ENCODE measurements at regions not wholly inside any gene's neighbourhood (a gene's known extent, or its start where the extent isn't known, plus 50 kb on each side); places are given as distances from the start of the nearest gene placed in this dataset.

- Histone ChIP-seq H3K4me1 (replicated peaks in 1 of 2) (no peaks in the 10 kb centered on the region), H3K27ac (no peak overlapping the region), H3K4me3 (no peak overlapping the region)
- in situ Hi-C loops (cut with MboI; ENCODE audit: low pct_unique_long_range_greater_than_20kb in 2 of 9, low sequenced_read_pairs in 9 of 9, unreplicated experiment in 9 of 9), result no loop called here
- ATAC-seq (replicated peaks in 6 of 8), result no peak
- WGBS, 10 experiments, result 57 to 100% (median 86%) methylated on average over 1 to 4 of the region's 4 CpGs; no CpG with 5 or more reads in 1 of the 10 experiments
These were observed 73.0 kb upstream of the PTGS2 start for GRCh38 chr1:186753241-186753640.

- WGBS, 10 experiments, result 17 to 100% (median 78%) methylated on average over 1 of the region's 1 CpG; no CpG with 5 or more reads in 3 of the 10 experiments
- in situ Hi-C loops (cut with MboI; ENCODE audit: low pct_unique_long_range_greater_than_20kb in 2 of 9, low sequenced_read_pairs in 9 of 9, unreplicated experiment in 9 of 9), result no loop called here
- ATAC-seq (replicated peaks in 6 of 8), result peak in 2 of 8 experiments; percentile 93 to 97
These were observed 70.0 kb upstream of the PTGS2 start for GRCh38 chr1:186750257-186750656.

GRCh38 chr1:186749820-186750219, 69.6 kb upstream of the PTGS2 start:
- in situ Hi-C loops (cut with MboI; ENCODE audit: low pct_unique_long_range_greater_than_20kb in 2 of 9, low sequenced_read_pairs in 9 of 9, unreplicated experiment in 9 of 9), result no loop called here
- ATAC-seq (replicated peaks in 6 of 8), result peak in 2 of 8 experiments; percentile 22 to 27
- WGBS, 10 experiments, result 0 to 100% (median 79%) methylated on average over 1 to 3 of the region's 3 CpGs; no CpG with 5 or more reads in 1 of the 10 experiments
- Histone ChIP-seq H3K27ac (no peak overlapping the region), H3K4me1 (replicated peaks in 1 of 2) (no peaks in the 10 kb centered on the region), H3K4me3 (no peak overlapping the region)

More at GRCh38 chr1:186750257-186750656, 70.0 kb upstream of the PTGS2 start:
- no peak overlapping the region for H3K27ac ChIP-seq
- H3K4me1 ChIP-seq (replicated peaks in 1 of 2), result no peaks in the 10 kb centered on the region
- no peak overlapping the region for H3K4me3 ChIP-seq

DNA sequence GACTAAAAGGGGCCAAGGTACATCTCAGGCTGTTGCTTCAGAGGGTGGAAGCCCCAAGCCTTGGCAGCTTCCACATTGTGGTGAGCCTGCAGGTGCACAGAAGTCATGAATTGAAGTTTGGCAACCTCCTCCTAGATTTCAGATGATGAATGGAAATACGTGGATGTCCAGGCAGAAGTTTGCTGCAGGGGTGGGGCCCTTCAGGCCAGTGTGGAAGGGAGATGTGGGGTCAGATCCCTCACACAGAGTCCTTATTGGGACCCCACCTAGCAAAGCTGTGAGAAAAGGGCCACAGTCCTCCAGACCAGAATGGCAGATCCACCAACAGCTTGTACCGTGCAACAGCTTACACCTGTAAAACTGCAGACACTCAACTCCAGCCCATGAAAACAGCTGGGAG, 67.4 kb upstream of the PTGS2 start:
- Histone ChIP-seq H3K27ac (no peak overlapping the region), H3K4me3 (no peak overlapping the region), H3K4me1 (replicated peaks in 1 of 2) (no peaks in the 10 kb centered on the region)
- 94 to 100% (median 100%) methylated on average over 1 to 2 of the region's 2 CpGs; no CpG with 5 or more reads in 5 of the 10 experiments for WGBS, 10 experiments
- in situ Hi-C loops (cut with MboI; ENCODE audit: low pct_unique_long_range_greater_than_20kb in 2 of 9, low sequenced_read_pairs in 9 of 9, unreplicated experiment in 9 of 9), result no loop called here
- ATAC-seq (replicated peaks in 6 of 8), result no peak

DNA sequence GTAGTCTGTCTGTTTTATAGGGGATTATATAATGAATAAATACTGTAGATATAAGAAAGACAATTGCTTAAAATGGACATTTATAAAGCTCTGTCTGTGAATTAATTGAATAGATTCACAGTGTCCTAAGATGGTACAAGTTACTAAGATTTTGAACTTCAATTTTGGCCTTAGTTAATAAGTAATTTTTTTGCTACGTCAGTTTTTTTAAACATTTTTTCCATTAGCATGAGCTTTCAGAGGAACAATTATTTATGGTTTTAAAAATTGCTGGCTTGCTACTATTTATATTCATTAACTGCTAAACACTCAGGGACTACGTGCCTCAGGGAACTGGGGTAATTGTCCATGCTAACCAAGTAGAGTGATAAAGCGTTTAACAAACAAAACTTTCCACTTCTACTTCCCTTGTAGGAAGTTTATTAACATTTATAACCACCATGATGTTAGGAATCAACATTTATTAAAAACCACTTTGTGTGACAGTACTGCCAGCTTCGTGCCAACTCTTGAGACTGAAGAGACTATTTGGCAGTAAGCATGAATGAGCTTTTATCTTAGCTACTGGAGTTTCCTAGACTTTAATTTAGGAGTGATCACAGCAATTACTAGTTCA, 65.4 kb upstream of the PTGS2 start:
- 8 to 92% (median 69%) methylated on average over 1 to 4 of the region's 4 CpGs; no CpG with 5 or more reads in 1 of the 10 experiments for WGBS, 10 experiments
- ATAC-seq (replicated peaks in 6 of 8), result no peak
- in situ Hi-C loops (cut with MboI; ENCODE audit: low pct_unique_long_range_greater_than_20kb in 2 of 9, low sequenced_read_pairs in 9 of 9, unreplicated experiment in 9 of 9), result no loop called here

DNA sequence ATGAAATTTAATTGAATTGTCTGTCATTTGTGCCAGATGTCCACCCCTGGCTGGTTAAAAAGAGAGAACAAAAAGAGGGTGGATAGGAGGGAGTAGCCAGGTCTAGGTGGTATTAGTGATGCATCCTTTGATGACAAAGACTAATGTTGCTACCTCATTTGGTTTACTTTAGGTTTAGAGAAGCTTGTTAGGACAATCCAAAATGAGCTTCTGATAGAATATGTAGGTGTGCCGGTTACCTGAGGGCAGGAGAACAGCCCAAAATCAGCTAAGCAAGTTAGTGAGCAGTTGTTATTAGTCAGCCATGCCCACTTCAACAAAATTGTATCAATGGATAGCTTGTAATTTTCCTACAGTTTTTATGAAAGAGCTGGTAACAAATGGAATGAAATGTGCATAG, 61.4 kb upstream of the PTGS2 start:
- no peak for ATAC-seq (replicated peaks in 6 of 8)
- no peak overlapping the region for H3K27ac ChIP-seq
- in situ Hi-C loops (cut with MboI; ENCODE audit: low pct_unique_long_range_greater_than_20kb in 2 of 9, low sequenced_read_pairs in 9 of 9, unreplicated experiment in 9 of 9), result no loop called here
- H3K4me1 ChIP-seq (replicated peaks in 1 of 2), result no peaks in the 10 kb centered on the region
- WGBS, 10 experiments, result 17 to 100% (median 83%) methylated on average over 1 of the region's 1 CpG; no CpG with 5 or more reads in 3 of the 10 experiments
- H3K4me3 ChIP-seq, result no peak overlapping the region

More for the DNA sequence above, 65.4 kb upstream of the PTGS2 start:
- Histone ChIP-seq H3K4me1 (replicated peaks in 1 of 2) (no peaks in the 10 kb centered on the region), H3K4me3 (no peak overlapping the region), H3K27ac (no peak overlapping the region)

GRCh38 chr1:186740324-186740723, 60.1 kb upstream of the PTGS2 start:
- 17 to 94% (median 75%) methylated on average over 1 to 2 of the region's 2 CpGs for WGBS, 10 experiments
- ATAC-seq (replicated peaks in 6 of 8), result no peak
- in situ Hi-C loops (cut with MboI; ENCODE audit: low pct_unique_long_range_greater_than_20kb in 2 of 9, low sequenced_read_pairs in 9 of 9, unreplicated experiment in 9 of 9), result no loop called here
- Histone ChIP-seq H3K27ac (no peak overlapping the region), H3K4me1 (replicated peaks in 1 of 2) (no peaks in the 10 kb centered on the region), H3K4me3 (no peak overlapping the region)

DNA sequence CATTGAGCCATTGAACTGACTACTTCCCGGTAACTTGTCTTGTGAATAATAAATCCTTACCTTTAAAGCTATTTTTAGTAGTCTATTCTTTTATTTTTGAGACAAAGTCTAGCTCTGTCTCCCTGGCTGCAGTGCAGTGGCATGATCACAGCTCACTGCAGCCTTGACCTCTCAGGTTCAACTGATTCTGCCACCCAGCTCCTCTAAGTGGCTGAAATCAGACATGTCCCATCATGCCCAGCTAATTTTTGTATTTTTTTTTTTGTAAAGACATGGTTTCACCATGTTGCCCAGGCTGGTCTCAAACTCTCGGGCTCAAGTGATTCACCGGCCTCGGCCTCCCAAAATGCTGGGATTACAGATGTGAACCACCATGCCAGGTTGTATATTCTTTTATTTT, 59.3 kb upstream of the PTGS2 start:
- Histone ChIP-seq H3K27ac (no peak overlapping the region), H3K4me1 (replicated peaks in 1 of 2) (no peaks in the 10 kb centered on the region), H3K4me3 (no peak overlapping the region)
- peak in 1 of 8 experiments; percentile 14 for ATAC-seq (replicated peaks in 6 of 8)
- in situ Hi-C loops (cut with MboI; ENCODE audit: low pct_unique_long_range_greater_than_20kb in 2 of 9, low sequenced_read_pairs in 9 of 9, unreplicated experiment in 9 of 9), result no loop called here
- WGBS, 10 experiments, result 0 to 100% (median 87%) methylated on average over 1 to 4 of the region's 4 CpGs

DNA sequence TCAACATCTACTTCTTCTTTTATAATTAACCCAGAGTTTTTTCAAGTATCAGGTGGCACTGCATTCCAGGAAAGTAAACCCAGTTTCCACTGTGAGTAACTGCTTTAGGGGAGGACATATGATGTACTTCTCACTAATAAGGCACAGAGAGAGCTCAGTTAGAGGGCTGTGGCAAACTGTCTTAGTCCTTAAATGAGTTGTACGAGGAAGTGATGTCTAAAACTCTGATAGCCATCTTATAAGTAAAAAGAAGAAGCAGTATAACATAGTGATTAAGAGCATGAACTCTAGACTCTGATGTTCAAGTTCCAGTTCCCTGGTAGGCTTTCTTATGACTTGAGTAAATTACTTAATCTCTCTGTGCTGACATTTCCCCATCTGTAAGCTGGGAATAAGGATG, 58.7 kb upstream of the PTGS2 start:
- Histone ChIP-seq H3K27ac (no peak overlapping the region), H3K4me3 (no peak overlapping the region), H3K4me1 (replicated peaks in 1 of 2) (no peaks in the 10 kb centered on the region)
- 38 to 91% (median 75%) methylated on average over 1 of the region's 1 CpG; no CpG with 5 or more reads in 1 of the 10 experiments for WGBS, 10 experiments
- in situ Hi-C loops (cut with MboI; ENCODE audit: low pct_unique_long_range_greater_than_20kb in 2 of 9, low sequenced_read_pairs in 9 of 9, unreplicated experiment in 9 of 9), result no loop called here
- ATAC-seq (replicated peaks in 6 of 8), result no peak

GRCh38 chr1:186736971-186737685, 56.9 kb upstream of the PTGS2 start:
- Histone ChIP-seq H3K4me3 (no peak overlapping the region), H3K27ac (no peak overlapping the region), H3K4me1 (replicated peaks in 1 of 2) (no peaks in the 10 kb centered on the region)
- in situ Hi-C loops (cut with MboI; ENCODE audit: low pct_unique_long_range_greater_than_20kb in 2 of 9, low sequenced_read_pairs in 9 of 9, unreplicated experiment in 9 of 9), result no loop called here
- ATAC-seq (replicated peaks in 6 of 8), result no peak
- 50 to 100% (median 90%) methylated on average over 1 to 4 of the region's 4 CpGs; no CpG with 5 or more reads in 2 of the 10 experiments for WGBS, 10 experiments

- 91 to 100% (median 100%) methylated on average over 1 of the region's 1 CpG; no CpG with 5 or more reads in 3 of the 10 experiments for WGBS, 10 experiments
- in situ Hi-C loops (cut with MboI; ENCODE audit: low pct_unique_long_range_greater_than_20kb in 2 of 9, low sequenced_read_pairs in 9 of 9, unreplicated experiment in 9 of 9), result no loop called here
- H3K27ac ChIP-seq, result no peak overlapping the region
- no peak overlapping the region for H3K4me3 ChIP-seq
- no peaks in the 10 kb centered on the region for H3K4me1 ChIP-seq (replicated peaks in 1 of 2)
- peak in 1 of 8 experiments; percentile 7 for ATAC-seq (replicated peaks in 6 of 8)
These were observed 55.2 kb upstream of the PTGS2 start for GRCh38 chr1:186735463-186735862.

DNA sequence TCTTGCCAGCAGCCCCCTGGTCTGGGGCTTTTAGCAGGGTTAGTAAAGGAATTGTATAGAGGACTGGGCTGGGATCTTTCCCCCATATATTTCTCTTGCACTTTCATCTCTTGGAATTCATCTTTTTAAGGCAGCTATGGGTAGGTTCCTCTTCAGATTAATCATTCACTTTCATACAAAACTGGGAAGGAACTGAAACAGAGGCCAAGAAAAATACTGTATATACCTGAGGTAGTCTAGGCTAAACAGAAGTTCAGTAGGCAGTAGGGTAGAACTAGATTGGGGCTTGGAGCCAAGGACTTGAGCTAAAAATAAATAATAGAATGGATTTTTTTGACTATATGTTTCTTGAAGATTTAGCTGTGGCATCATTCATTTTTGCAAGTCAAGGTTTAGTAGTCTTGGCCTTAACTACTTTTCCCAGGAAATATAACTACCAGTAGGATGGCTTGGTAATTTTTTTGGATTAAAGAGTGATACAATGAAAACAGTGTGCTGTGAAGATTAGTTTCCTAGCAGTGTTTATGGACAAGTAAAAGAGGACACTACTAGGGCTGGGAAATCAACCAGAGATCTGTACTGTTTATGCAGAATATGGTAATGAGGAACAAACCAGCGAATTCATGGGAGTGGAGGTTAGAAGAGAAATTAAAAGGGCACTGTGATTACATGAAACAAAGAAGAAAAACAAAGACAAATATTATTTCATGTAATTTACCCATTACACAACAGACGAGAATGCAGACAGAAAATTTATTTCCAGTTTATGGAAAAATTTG, 50.9 kb upstream of the PTGS2 start:
- in situ Hi-C loops (cut with MboI; ENCODE audit: low pct_unique_long_range_greater_than_20kb in 2 of 9, low sequenced_read_pairs in 9 of 9, unreplicated experiment in 9 of 9), result no loop called here
- Histone ChIP-seq H3K4me1 (replicated peaks in 1 of 2) (no peaks in the 10 kb centered on the region), H3K27ac (no peak overlapping the region), H3K4me3 (no peak overlapping the region)
- peak in 3 of 8 experiments; percentile 71 to 97 (median 90) for ATAC-seq (replicated peaks in 6 of 8)
- WGBS, 10 experiments, result 14 to 68% (median 43%) methylated on average over 1 to 2 of the region's 2 CpGs

Data from motor neuron (in vitro differentiated cells).